Neural progenitor cell (in vitro differentiated cells): ENCODE measurements at regions not wholly inside any gene's neighbourhood (a gene's known extent, or its start where the extent isn't known, plus 50 kb on each side); places are given as distances from the start of the nearest gene placed in this dataset.

Source experiments
- DNase-seq: peaks from one replicate; pipeline ENCODE4 v3.0.0-alpha.2; 2016; ENCODE audit warnings: low spot score
- H2AFZ ChIP-seq: fragments of 200-600 bp; sonication (generic); replicated peaks from 2 replicates; pipeline ENCODE4 v1.6.1; 2016; ENCODE audit warnings: antibody characterized with exemption
- H3F3A ChIP-seq: fragments of 200-600 bp; sonication (generic); 2 replicates; pipeline ENCODE4 v1.6.1; 2016; ENCODE audit warnings: antibody characterized with exemption, low read depth
- H3K27ac ChIP-seq: fragments of 200-600 bp; sonication (generic); 2 replicates; pipeline ENCODE4 v1.5.1; 2016; ENCODE audit warnings: mild to moderate bottlenecking
- H3K27me3 ChIP-seq: fragments of 200-600 bp; sonication (generic); 2 replicates; pipeline ENCODE4 v1.6.1; 2016; ENCODE audit warnings: mild to moderate bottlenecking, moderate library complexity
- H3K36me3 ChIP-seq: fragments of 200-600 bp; sonication (generic); 2 replicates; pipeline ENCODE4 v1.5.1; 2016
- H3K4me1 ChIP-seq: fragments of 200-600 bp; sonication (generic); 2 replicates; pipeline ENCODE4 v1.6.1; 2016; ENCODE audit warnings: mixed run types
- H3K4me2 ChIP-seq: fragments of 200-600 bp; sonication (generic); 2 replicates; pipeline ENCODE4 v1.6.1; 2016
- H3K4me3 ChIP-seq: fragments of 200-600 bp; sonication (generic); 2 replicates; pipeline ENCODE4 v1.5.1; 2016
- H3K79me2 ChIP-seq: fragments of 200-600 bp; sonication (generic); 2 replicates; pipeline ENCODE4 v1.6.1; 2016; ENCODE audit warnings: low read depth
- H3K9ac ChIP-seq: fragments of 200-600 bp; sonication (generic); 2 replicates; pipeline ENCODE4 v1.6.1; 2016
- H3K9me3 ChIP-seq: fragments of 200-600 bp; sonication (generic); 2 replicates; pipeline ENCODE4 v1.5.1; 2016; ENCODE audit warnings: low read depth
- H4K20me1 ChIP-seq: fragments of 200-600 bp; sonication (generic); 2 replicates; pipeline ENCODE4 v1.6.1; 2016; ENCODE audit warnings: low read depth
- H3K27ac Mint-ChIP-seq: 3 replicates; pipeline ENCODE4 v1.8.0; 2021; ENCODE audit warnings: mixed read lengths
- H3K27me3 Mint-ChIP-seq: 2 replicates; pipeline ENCODE4 v1.8.0; 2022; ENCODE audit warnings: low read depth, mild to moderate bottlenecking, inconsistent platforms, moderate library complexity, mixed read lengths; ENCODE audit not compliant: insufficient read depth
- H3K36me3 Mint-ChIP-seq: 3 replicates; pipeline ENCODE4 v1.8.0; 2021; ENCODE audit warnings: mixed read lengths
- H3K4me1 Mint-ChIP-seq: 3 replicates; pipeline ENCODE4 v1.8.0; 2021; ENCODE audit warnings: mixed read lengths
- H3K4me3 Mint-ChIP-seq: 3 replicates; pipeline ENCODE4 v1.8.0; 2021; ENCODE audit warnings: mild to moderate bottlenecking, moderate library complexity, mixed read lengths
- H3K9me3 Mint-ChIP-seq: 3 replicates; pipeline ENCODE4 v1.8.0; 2020; ENCODE audit warnings: mixed read lengths
- EZH2 ChIP-seq: fragments of 200-600 bp; sonication (generic); IDR thresholded peaks from 2 replicates; pipeline ENCODE4 v1.6.1; 2017; ENCODE audit warnings: antibody characterized with exemption, mild to moderate bottlenecking, moderate library complexity
- EZH2phosphoT487 ChIP-seq: fragments of 200-600 bp; sonication (generic); IDR thresholded peaks from 2 replicates; pipeline ENCODE4 v1.6.1; 2017; ENCODE audit warnings: antibody characterized with exemption
- TF ChIP-seq, protein P1 (sequence below): fragments of 200-600 bp; sonication (generic); IDR thresholded peaks from 2 replicates; pipeline ENCODE4 v1.5.1; 2017; ENCODE audit warnings: antibody characterized with exemption, mild to moderate bottlenecking

- TF ChIP-seq, protein P1, sequence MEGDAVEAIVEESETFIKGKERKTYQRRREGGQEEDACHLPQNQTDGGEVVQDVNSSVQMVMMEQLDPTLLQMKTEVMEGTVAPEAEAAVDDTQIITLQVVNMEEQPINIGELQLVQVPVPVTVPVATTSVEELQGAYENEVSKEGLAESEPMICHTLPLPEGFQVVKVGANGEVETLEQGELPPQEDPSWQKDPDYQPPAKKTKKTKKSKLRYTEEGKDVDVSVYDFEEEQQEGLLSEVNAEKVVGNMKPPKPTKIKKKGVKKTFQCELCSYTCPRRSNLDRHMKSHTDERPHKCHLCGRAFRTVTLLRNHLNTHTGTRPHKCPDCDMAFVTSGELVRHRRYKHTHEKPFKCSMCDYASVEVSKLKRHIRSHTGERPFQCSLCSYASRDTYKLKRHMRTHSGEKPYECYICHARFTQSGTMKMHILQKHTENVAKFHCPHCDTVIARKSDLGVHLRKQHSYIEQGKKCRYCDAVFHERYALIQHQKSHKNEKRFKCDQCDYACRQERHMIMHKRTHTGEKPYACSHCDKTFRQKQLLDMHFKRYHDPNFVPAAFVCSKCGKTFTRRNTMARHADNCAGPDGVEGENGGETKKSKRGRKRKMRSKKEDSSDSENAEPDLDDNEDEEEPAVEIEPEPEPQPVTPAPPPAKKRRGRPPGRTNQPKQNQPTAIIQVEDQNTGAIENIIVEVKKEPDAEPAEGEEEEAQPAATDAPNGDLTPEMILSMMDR, result no peak
- TF ChIP-seq EZH2 (no peak), EZH2phosphoT487 (no peak)
- H4K20me1 ChIP-seq, result no peaks in the 10 kb centered on the region
- no peaks in the 10 kb centered on the region for H3K79me2 ChIP-seq
- H3K9me3 ChIP-seq, result no peaks in the 10 kb centered on the region
- Mint-ChIP-seq H3K27me3 (peaks cover 6% of the 10 kb centered on the region), H3K27ac (no peak overlapping the region), H3K9me3 (peaks cover 31% of the 10 kb centered on the region), H3K4me1 (peaks cover 3% of the 10 kb centered on the region), H3K4me3 (no peak overlapping the region), H3K36me3 (no peaks in the 10 kb centered on the region)
- H3K27ac ChIP-seq, result no peak overlapping the region
- no peaks in the 10 kb centered on the region for H3K36me3 ChIP-seq
- no peaks in the 10 kb centered on the region for H3K4me1 ChIP-seq
- H3K9ac ChIP-seq, result no peak overlapping the region
- H3K4me2 ChIP-seq, result no peak overlapping the region
- no peak overlapping the region for H2AFZ ChIP-seq
- no peaks in the 10 kb centered on the region for H3F3A ChIP-seq
- no peak overlapping the region for H3K4me3 ChIP-seq
- DNase-seq, result no peak
- H3K27me3 ChIP-seq, result no peaks in the 10 kb centered on the region
Observed at GRCh38 chr9:88697764-88698432, 162.9 kb downstream of the NXNL2 start.

DNA sequence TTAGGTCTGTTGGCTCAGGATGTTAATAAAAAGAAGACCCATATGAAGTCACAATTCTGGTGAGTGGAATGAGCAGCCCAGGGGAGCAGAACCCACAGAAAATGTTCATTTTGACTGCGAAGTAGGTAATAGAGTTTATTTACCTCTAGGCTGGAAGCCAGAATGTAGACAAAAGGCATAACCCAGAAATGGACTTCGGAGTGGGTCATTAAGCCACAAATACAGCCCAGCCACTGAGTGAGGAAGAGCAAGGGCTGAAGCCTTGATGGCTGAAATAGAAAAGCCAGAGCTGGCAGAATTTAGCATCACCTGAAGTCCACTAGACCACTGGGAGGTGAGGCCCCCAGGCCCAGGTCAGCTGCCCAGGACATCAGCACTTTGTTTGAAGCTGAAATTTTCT lies 168.0 kb downstream of the NXNL2 start:
- Mint-ChIP-seq H3K4me3 (no peak overlapping the region), H3K27ac (no peak overlapping the region), H3K27me3 (peaks cover 19% of the 10 kb centered on the region), H3K4me1 (peaks cover 14% of the 10 kb centered on the region), H3K9me3 (peaks cover 16% of the 10 kb centered on the region), H3K36me3 (no peaks in the 10 kb centered on the region)
- H3K4me3 ChIP-seq, result no peak overlapping the region
- no peaks in the 10 kb centered on the region for H3K27me3 ChIP-seq
- H3F3A ChIP-seq, result no peaks in the 10 kb centered on the region
- H3K36me3 ChIP-seq, result no peaks in the 10 kb centered on the region
- no peak overlapping the region for H2AFZ ChIP-seq
- H3K4me1 ChIP-seq, result no peaks in the 10 kb centered on the region
- no peak for DNase-seq
- no peak for TF ChIP-seq EZH2
- H4K20me1 ChIP-seq, result no peaks in the 10 kb centered on the region
- H3K9me3 ChIP-seq, result no peaks in the 10 kb centered on the region
- no peak overlapping the region for H3K27ac ChIP-seq
- H3K79me2 ChIP-seq, result no peaks in the 10 kb centered on the region
- no peak overlapping the region for H3K9ac ChIP-seq
- no peak overlapping the region for H3K4me2 ChIP-seq

- no peaks in the 10 kb centered on the region for H3K27me3 ChIP-seq
- Mint-ChIP-seq H3K4me1 (peaks cover 14% of the 10 kb centered on the region), H3K4me3 (no peak overlapping the region), H3K27ac (no peak overlapping the region), H3K9me3 (peaks cover 8% of the 10 kb centered on the region), H3K27me3 (peaks cover 12% of the 10 kb centered on the region), H3K36me3 (no peaks in the 10 kb centered on the region)
- no peaks in the 10 kb centered on the region for H3F3A ChIP-seq
- H3K36me3 ChIP-seq, result no peaks in the 10 kb centered on the region
- H3K9me3 ChIP-seq, result no peaks in the 10 kb centered on the region
- no peak overlapping the region for H3K4me3 ChIP-seq
- no peak overlapping the region for H3K9ac ChIP-seq
- peak; percentile 31 for DNase-seq
- H3K4me2 ChIP-seq, result no peak overlapping the region
- no peaks in the 10 kb centered on the region for H3K79me2 ChIP-seq
- no peak overlapping the region for H3K27ac ChIP-seq
- no peak overlapping the region for H2AFZ ChIP-seq
- H4K20me1 ChIP-seq, result no peaks in the 10 kb centered on the region
- H3K4me1 ChIP-seq, result no peaks in the 10 kb centered on the region
- TF ChIP-seq EZH2phosphoT487 (no peak), EZH2 (no peak)
- TF ChIP-seq, protein P1, result no peak
Observed at GRCh38 chr9:88706193-88707113, 171.5 kb downstream of the NXNL2 start.

- Histone ChIP-seq H4K20me1 (no peaks in the 10 kb centered on the region), H3K4me2 (no peak overlapping the region), H3K9me3 (no peaks in the 10 kb centered on the region), H3K27ac (no peak overlapping the region), H3F3A (no peaks in the 10 kb centered on the region), H3K27me3 (no peaks in the 10 kb centered on the region), H3K9ac (no peak overlapping the region), H3K36me3 (no peaks in the 10 kb centered on the region), H3K79me2 (no peaks in the 10 kb centered on the region), H3K4me3 (no peak overlapping the region), H2AFZ (no peak overlapping the region), H3K4me1 (peaks cover 4% of the 10 kb centered on the region)
- Mint-ChIP-seq H3K27me3 (peaks cover 6% of the 10 kb centered on the region), H3K4me1 (peaks cover 11% of the 10 kb centered on the region), H3K4me3 (no peak overlapping the region), H3K27ac (no peak overlapping the region), H3K9me3 (peaks cover 7% of the 10 kb centered on the region), H3K36me3 (no peaks in the 10 kb centered on the region)
- TF ChIP-seq EZH2phosphoT487, result no peak
- TF ChIP-seq, protein P1, result no peak
- TF ChIP-seq EZH2, result no peak
- DNase-seq, result no peak
Observed at GRCh38 chr9:88710449-88710848, 175.5 kb downstream of the NXNL2 start.
